GM12878 (cell line): ENCODE measurements at regions not wholly inside any gene's neighbourhood (a gene's known extent, or its start where the extent isn't known, plus 50 kb on each side); places are given as distances from the start of the nearest gene placed in this dataset.

ENCODE experiments used
- ATAC-seq: fragments of 200-7000 bp; cut with Tn5 transposase; 3 replicates; pipeline ENCODE4 v1.9.1; 2020; ENCODE audit warnings: mild to moderate bottlenecking, moderate library complexity
- BruUV-seq: library from RNA; stranded (reverse); fragments of 400-500 nt; replicated peaks from 2 replicates; lab custom pipeline; 2021; lab: Mats Ljungman, UMichigan
- CTCF ChIA-PET: fragments of 300-600 bp; sonication (Branson Sonifier 250); formaldehyde crosslinking; extraction: SDS; loops from one replicate; lab custom pipeline; 2021; ENCODE audit warnings: inconsistent platforms; lab: Yijun Ruan, JAX
- POLR2A ChIA-PET: fragments of 350-600 bp; formaldehyde crosslinking; extraction: SDS; loops from one replicate; lab custom pipeline; 2021; ENCODE audit warnings: inconsistent platforms; lab: Charles Lee
- RAD21 ChIA-PET: fragments of 300-600 bp; sonication (Branson Sonifier 250); formaldehyde crosslinking; loops from one replicate; lab custom pipeline; 2023; ENCODE audit warnings: antibody characterized with exemption; ENCODE audit not compliant: unreplicated experiment; lab: Charles Lee
- SMC1A ChIA-PET: fragments of 300-600 bp; sonication (Branson Sonifier 250); formaldehyde crosslinking; loops from one replicate; lab custom pipeline; 2023; ENCODE audit not compliant: unreplicated experiment, uncharacterized antibody; lab: Charles Lee
- DNase-seq: peaks from one replicate; pipeline ENCODE4 v3.0.0-alpha.2; 2011; ENCODE audit warnings: low read depth, low spot score
- FAIRE-seq: peaks from 3 replicates; lab custom pipeline; 2011; peaks lifted over from hg19 to GRCh38; lab: Jason Lieb, UNC
- H2AFZ ChIP-seq: 2 replicates; pipeline ENCODE4 v1.6.0; 2011; ENCODE audit warnings: low read depth, low read length, control low read depth; ENCODE audit not compliant: control insufficient read depth
- H3K27ac ChIP-seq: 2 replicates; pipeline ENCODE4 v1.5.1; 2011; ENCODE audit warnings: control low read depth; ENCODE audit not compliant: control insufficient read depth, insufficient read depth
- H3K27me3 ChIP-seq, 2 experiments: replicated peaks in 1 of 2; 2 replicates each; pipeline versions ENCODE4 v1.6.0 to v1.6.1; 2011; ENCODE audit warnings: low read length in 1 of 2; ENCODE audit not compliant: control insufficient read depth in 2 of 2, insufficient read depth in 2 of 2
- H3K36me3 ChIP-seq, 2 experiments: 2 replicates each; pipeline ENCODE4 v1.5.1; 2011; ENCODE audit warnings: low read length in 1 of 2; ENCODE audit not compliant: control insufficient read depth in 2 of 2, insufficient read depth in 2 of 2
- H3K4me1 ChIP-seq: 2 replicates; pipeline ENCODE4 v1.6.1; 2011; ENCODE audit warnings: mild to moderate bottlenecking, low read length, moderate library complexity, mixed read lengths; ENCODE audit not compliant: control insufficient read depth, insufficient read depth
- H3K4me2 ChIP-seq: 2 replicates; pipeline ENCODE4 v1.6.0; 2011; ENCODE audit warnings: control low read depth; ENCODE audit not compliant: control insufficient read depth, insufficient read depth
- H3K4me3 ChIP-seq: fragments of 200-600 bp; sonication (generic); 2 replicates; pipeline ENCODE4 v1.5.1; 2016
- H3K79me2 ChIP-seq: 2 replicates; pipeline ENCODE4 v1.6.0; 2011; ENCODE audit warnings: low read length; ENCODE audit not compliant: control insufficient read depth, insufficient read depth
- H3K9ac ChIP-seq: 2 replicates; pipeline ENCODE4 v1.8.0; 2011; ENCODE audit warnings: low read length, control low read depth, mixed read lengths; ENCODE audit not compliant: control insufficient read depth, insufficient read depth
- H3K9me3 ChIP-seq: replicated peaks from 3 replicates; pipeline ENCODE4 v1.5.1; 2011; ENCODE audit warnings: mild to moderate bottlenecking, low read length; ENCODE audit not compliant: control insufficient read depth, insufficient read depth
- H4K20me1 ChIP-seq: 2 replicates; pipeline ENCODE4 v1.6.0; 2011; ENCODE audit not compliant: control insufficient read depth, insufficient read depth
- GABPA ChIP-seq: IDR thresholded peaks from 2 replicates; pipeline ENCODE4 v1.6.1; 2014; ENCODE audit warnings: antibody characterized with exemption, low read depth, mild to moderate bottlenecking, inconsistent platforms
- NFYA ChIP-seq: IDR thresholded peaks from 2 replicates; pipeline ENCODE4 v1.6.1; 2011; ENCODE audit warnings: low read depth, mild to moderate bottlenecking, low read length, improper control_type of control experiment, borderline replicate concordance
- SMAD5 ChIP-seq: IDR thresholded peaks from 2 replicates; pipeline ENCODE4 v1.6.1; 2016; ENCODE audit warnings: antibody characterized with exemption, low read depth
- SPI1 ChIP-seq: IDR thresholded peaks from 2 replicates; pipeline ENCODE4 v1.6.1; 2011; ENCODE audit warnings: low read depth, mild to moderate bottlenecking, low read length, moderate library complexity, borderline replicate concordance; ENCODE audit not compliant: insufficient read depth
- ZNF207 ChIP-seq: fragments of 450-650 bp; IDR thresholded peaks from 2 replicates; pipeline ENCODE4 v1.6.1; 2014; ENCODE audit warnings: antibody characterized with exemption, mild to moderate bottlenecking, borderline replicate concordance
- WGBS: methylation state at CpG from one replicate; pipeline ENCODE4 v1.1.6; 2016; ENCODE audit warnings: low lambda C conversion rate; ENCODE audit not compliant: insufficient replicate concordance, insufficient coverage; ENCODE audit errors: missing lambda C conversion rate; 5-methylcytosine and 5-hydroxymethylcytosine counted together
- in situ Hi-C: fragments of 300-500 bp; cut with MboI; formaldehyde crosslinking; loops from 9 replicates; pipeline ENCODE4 v1.14.3; 2018; ENCODE audit warnings: mixed read lengths
- intact Hi-C: fragments of 100-400 bp; cut with micrococcal nuclease; formaldehyde crosslinking; loops from one replicate; pipeline ENCODE4 v1.14.2; 2022; ENCODE audit not compliant: unreplicated experiment
- TF ChIP-seq, protein P1 (sequence below): fragments of 450-650 bp; formaldehyde crosslinking; IDR thresholded peaks from 2 replicates; pipeline ENCODE4 v1.5.0; 2022; ENCODE audit warnings: mild to moderate bottlenecking, missing genetic modification characterization

DNA sequence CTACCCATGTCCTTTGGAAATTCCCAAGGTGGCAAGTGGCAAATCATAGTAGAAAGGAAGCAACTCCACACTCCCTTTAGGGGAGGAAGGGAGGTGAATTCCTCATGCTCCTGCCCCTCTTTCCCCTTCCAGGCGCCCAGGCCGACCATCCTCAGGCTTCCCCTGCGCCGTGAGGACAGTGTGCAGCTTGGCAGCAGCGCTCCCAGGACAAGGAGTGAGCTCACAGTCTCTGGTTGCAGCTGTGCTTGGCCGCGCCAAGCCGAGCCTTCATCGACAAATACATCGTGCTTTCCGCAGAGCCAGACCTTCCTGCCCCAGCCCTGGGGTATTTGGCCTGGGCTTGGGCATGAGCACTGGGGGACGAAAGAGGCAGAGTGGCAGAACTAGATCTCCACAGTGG is 112.6 kb downstream of the ENGASE start:
- intact Hi-C loops: no loop called here
- H2AFZ ChIP-seq: no peak overlapping the region
- in situ Hi-C loops: loop anchor here (5.0 kb wide), 1 partner anchor 205 kb away; no protein-coding TSS in a partner anchor
- H3K27me3 ChIP-seq: peaks cover 4 to 6% of the 10 kb centered on the region in 2 experiments
- no peaks in the 10 kb centered on the region for H4K20me1 ChIP-seq
- ChIA-PET SMC1A (interaction anchor here (1.9 to 2.7 kb wide), 2 partner anchors 205 kb away, joined by 4 to 14 read pairs; no protein-coding TSS in a partner anchor), POLR2A (no interaction called here)
- H3K27ac ChIP-seq: no peak overlapping the region
- no peak overlapping the region for H3K4me3 ChIP-seq
- no peak for ATAC-seq
- H3K9ac ChIP-seq: no peak overlapping the region
- no peak for TF ChIP-seq NFYA
- no peak for TF ChIP-seq SMAD5
- TF ChIP-seq GABPA: no peak
- TF ChIP-seq SPI1: no peak
- TF ChIP-seq, protein P1, sequence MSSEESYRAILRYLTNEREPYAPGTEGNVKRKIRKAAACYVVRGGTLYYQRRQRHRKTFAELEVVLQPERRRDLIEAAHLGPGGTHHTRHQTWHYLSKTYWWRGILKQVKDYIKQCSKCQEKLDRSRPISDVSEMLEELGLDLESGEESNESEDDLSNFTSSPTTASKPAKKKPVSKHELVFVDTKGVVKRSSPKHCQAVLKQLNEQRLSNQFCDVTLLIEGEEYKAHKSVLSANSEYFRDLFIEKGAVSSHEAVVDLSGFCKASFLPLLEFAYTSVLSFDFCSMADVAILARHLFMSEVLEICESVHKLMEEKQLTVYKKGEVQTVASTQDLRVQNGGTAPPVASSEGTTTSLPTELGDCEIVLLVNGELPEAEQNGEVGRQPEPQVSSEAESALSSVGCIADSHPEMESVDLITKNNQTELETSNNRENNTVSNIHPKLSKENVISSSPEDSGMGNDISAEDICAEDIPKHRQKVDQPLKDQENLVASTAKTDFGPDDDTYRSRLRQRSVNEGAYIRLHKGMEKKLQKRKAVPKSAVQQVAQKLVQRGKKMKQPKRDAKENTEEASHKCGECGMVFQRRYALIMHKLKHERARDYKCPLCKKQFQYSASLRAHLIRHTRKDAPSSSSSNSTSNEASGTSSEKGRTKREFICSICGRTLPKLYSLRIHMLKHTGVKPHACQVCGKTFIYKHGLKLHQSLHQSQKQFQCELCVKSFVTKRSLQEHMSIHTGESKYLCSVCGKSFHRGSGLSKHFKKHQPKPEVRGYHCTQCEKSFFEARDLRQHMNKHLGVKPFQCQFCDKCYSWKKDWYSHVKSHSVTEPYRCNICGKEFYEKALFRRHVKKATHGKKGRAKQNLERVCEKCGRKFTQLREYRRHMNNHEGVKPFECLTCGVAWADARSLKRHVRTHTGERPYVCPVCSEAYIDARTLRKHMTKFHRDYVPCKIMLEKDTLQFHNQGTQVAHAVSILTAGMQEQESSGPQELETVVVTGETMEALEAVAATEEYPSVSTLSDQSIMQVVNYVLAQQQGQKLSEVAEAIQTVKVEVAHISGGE (CRISPR knock-in tag): no peak
- no peak for TF ChIP-seq ZNF207
- TF ChIP-seq, all 136 proteins: peak for 0
- 29% methylated on average over 10 of the region's 12 CpGs for WGBS
- no peaks in the 10 kb centered on the region for H3K9me3 ChIP-seq
- H3K4me1 ChIP-seq: no peaks in the 10 kb centered on the region
- H3K79me2 ChIP-seq: no peaks in the 10 kb centered on the region
- ChIA-PET CTCF (interaction anchor here (5.1 kb wide), 1 partner anchor 205 kb away, joined by 37 read pairs; no protein-coding TSS in a partner anchor), RAD21 (interaction anchor here (2.5 kb wide), 1 partner anchor 201 kb away, joined by 8 read pairs; no protein-coding TSS in a partner anchor)
- no peak for FAIRE-seq
- DNase-seq: no peak
- no peak overlapping the region for H3K4me2 ChIP-seq
- H3K36me3 ChIP-seq: no peaks in the 10 kb centered on the region
- no TSS peak for BruUV-seq
